Uterus (tissue), 3 donors: ENCODE measurements at regions not wholly inside any gene's neighbourhood (a gene's known extent, or its start where the extent isn't known, plus 50 kb on each side); places are given as distances from the start of the nearest gene placed in this dataset.

ENCODE experiments used
- DNase-seq, 2 donors: peaks; one replicate each; pipeline ENCODE4 v3.0.0-alpha.2; 2019 to 2020
- H3K27ac ChIP-seq, 2 donors: fragments of 200-600 bp; sonication (generic); 1 replicate in 1 of 2; 2 replicates in 1 of 2; pipeline ENCODE4 v1.5.1; 2016 to 2018
- H3K27me3 ChIP-seq, 2 donors: fragments of 200-600 bp; sonication (generic); one replicate each; pipeline ENCODE4 v1.5.1; 2018 to 2019; ENCODE audit warnings: control low read depth in 1 of 2
- H3K36me3 ChIP-seq, 2 donors: fragments of 200-600 bp; sonication (generic); one replicate each; pipeline ENCODE4 v1.5.1; 2019; ENCODE audit warnings: control low read depth in 1 of 2
- H3K4me1 ChIP-seq, 2 donors: fragments of 200-600 bp; sonication (generic); one replicate each; pipeline ENCODE4 v1.5.1; 2018 to 2019; ENCODE audit warnings: control low read depth in 1 of 2
- H3K4me3 ChIP-seq, 2 donors: fragments of 200-600 bp; sonication (generic); 1 replicate in 1 of 2; 2 replicates in 1 of 2; pipeline ENCODE4 v1.5.1; 2018 to 2019; ENCODE audit warnings: mild to moderate bottlenecking in 1 of 2
- H3K9me3 ChIP-seq, 2 donors: fragments of 200-600 bp; sonication (generic); one replicate each; pipeline ENCODE4 v1.5.1; 2019; ENCODE audit warnings: control low read depth in 1 of 2
- POLR2A ChIP-seq, 2 donors: fragments of 450-650 bp; IDR thresholded peaks; one replicate each; pipeline ENCODE4 v1.6.1; 2016; ENCODE audit warnings: antibody characterized with exemption in 2 of 2, mild to moderate bottlenecking in 1 of 2, moderate library complexity in 1 of 2
- intact Hi-C: fragments of 100-400 bp; cut with DNase I; formaldehyde crosslinking; loops from one replicate; pipeline ENCODE4 v1.15.1; 2023; ENCODE audit warnings: low total_unique reads
- TF ChIP-seq, protein P1 (sequence below), 4 experiments: fragments of 200-600 bp in 2 of 4; fragments of 450-650 bp in 2 of 4; sonication (generic) in 2 of 4; IDR thresholded peaks; one replicate each; pipeline ENCODE4 v1.5.1; 2016 to 2019; ENCODE audit warnings: antibody characterized with exemption in 4 of 4, mild to moderate bottlenecking in 2 of 4, moderate library complexity in 1 of 4
- donor health status: DM: yes; HTN: yes; CAD: no.

- Histone ChIP-seq H3K4me1 (no peaks in the 10 kb centered on the region), H3K27ac (no peak overlapping the region), H3K27me3 (no peaks in the 10 kb centered on the region), H3K36me3 (no peaks in the 10 kb centered on the region), H3K4me3 (no peak overlapping the region), H3K9me3 (no peaks in the 10 kb centered on the region)
- DNase-seq, result no peak
- intact Hi-C loops, result no loop called here
- no peak for TF ChIP-seq POLR2A (IDR thresholded peaks at IDR 0.05)
- TF ChIP-seq, protein P1, sequence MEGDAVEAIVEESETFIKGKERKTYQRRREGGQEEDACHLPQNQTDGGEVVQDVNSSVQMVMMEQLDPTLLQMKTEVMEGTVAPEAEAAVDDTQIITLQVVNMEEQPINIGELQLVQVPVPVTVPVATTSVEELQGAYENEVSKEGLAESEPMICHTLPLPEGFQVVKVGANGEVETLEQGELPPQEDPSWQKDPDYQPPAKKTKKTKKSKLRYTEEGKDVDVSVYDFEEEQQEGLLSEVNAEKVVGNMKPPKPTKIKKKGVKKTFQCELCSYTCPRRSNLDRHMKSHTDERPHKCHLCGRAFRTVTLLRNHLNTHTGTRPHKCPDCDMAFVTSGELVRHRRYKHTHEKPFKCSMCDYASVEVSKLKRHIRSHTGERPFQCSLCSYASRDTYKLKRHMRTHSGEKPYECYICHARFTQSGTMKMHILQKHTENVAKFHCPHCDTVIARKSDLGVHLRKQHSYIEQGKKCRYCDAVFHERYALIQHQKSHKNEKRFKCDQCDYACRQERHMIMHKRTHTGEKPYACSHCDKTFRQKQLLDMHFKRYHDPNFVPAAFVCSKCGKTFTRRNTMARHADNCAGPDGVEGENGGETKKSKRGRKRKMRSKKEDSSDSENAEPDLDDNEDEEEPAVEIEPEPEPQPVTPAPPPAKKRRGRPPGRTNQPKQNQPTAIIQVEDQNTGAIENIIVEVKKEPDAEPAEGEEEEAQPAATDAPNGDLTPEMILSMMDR (IDR thresholded peaks at IDR 0.05), result no peak
These were observed 340.2 kb upstream of the SMIM31 start for GRCh38 chr4:164413743-164414142.

DNA sequence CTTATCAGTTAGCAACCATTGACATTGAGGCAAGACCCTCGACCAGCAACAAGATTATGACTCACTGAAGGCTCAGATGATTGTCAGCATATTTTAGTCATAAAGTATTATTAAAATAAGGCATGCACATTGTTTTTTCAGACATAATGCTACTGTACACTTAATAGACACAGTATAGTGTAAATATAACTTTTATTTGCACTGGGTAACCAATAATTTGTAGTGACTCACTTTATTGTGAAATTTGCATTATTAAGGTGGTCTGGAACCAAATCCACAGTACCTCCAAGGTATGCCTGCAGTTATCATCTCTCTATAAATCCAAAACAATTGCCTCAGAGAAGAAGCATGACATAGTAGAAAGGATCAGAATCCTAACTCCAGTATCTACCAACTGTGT lies 330.1 kb upstream of the SMIM31 start:
- Histone ChIP-seq H3K9me3 (no peaks in the 10 kb centered on the region), H3K4me3 (no peak overlapping the region), H3K27ac (no peak overlapping the region), H3K36me3 (no peaks in the 10 kb centered on the region), H3K27me3 (no peaks in the 10 kb centered on the region), H3K4me1 (no peaks in the 10 kb centered on the region)
- no peak for DNase-seq
- intact Hi-C loops, result no loop called here
- TF ChIP-seq, protein P1 (IDR thresholded peaks at IDR 0.05), result no peak
- no peak for TF ChIP-seq POLR2A (IDR thresholded peaks at IDR 0.05)

- no peak for DNase-seq
- TF ChIP-seq POLR2A (IDR thresholded peaks at IDR 0.05), result no peak
- TF ChIP-seq, protein P1 (IDR thresholded peaks at IDR 0.05), result no peak
- H3K36me3 ChIP-seq, result no peaks in the 10 kb centered on the region
These were observed 329.1 kb upstream of the SMIM31 start for GRCh38 chr4:164424846-164425245.

GRCh38 chr4:164428561-164428960 lies 325.4 kb upstream of the SMIM31 start:
- Histone ChIP-seq H3K27me3 (no peaks in the 10 kb centered on the region), H3K4me3 (no peak overlapping the region), H3K27ac (no peak overlapping the region), H3K36me3 (no peaks in the 10 kb centered on the region), H3K9me3 (no peaks in the 10 kb centered on the region), H3K4me1 (no peaks in the 10 kb centered on the region)
- no peak for TF ChIP-seq POLR2A (IDR thresholded peaks at IDR 0.05)
- TF ChIP-seq, protein P1 (IDR thresholded peaks at IDR 0.05), result no peak
- intact Hi-C loops, result no loop called here
- no peak for DNase-seq

More at GRCh38 chr4:164424846-164425245, 329.1 kb upstream of the SMIM31 start:
- Histone ChIP-seq H3K4me3 (no peak overlapping the region), H3K4me1 (no peaks in the 10 kb centered on the region), H3K9me3 (no peaks in the 10 kb centered on the region), H3K27me3 (no peaks in the 10 kb centered on the region), H3K27ac (no peak overlapping the region)
- intact Hi-C loops, result no loop called here

DNA sequence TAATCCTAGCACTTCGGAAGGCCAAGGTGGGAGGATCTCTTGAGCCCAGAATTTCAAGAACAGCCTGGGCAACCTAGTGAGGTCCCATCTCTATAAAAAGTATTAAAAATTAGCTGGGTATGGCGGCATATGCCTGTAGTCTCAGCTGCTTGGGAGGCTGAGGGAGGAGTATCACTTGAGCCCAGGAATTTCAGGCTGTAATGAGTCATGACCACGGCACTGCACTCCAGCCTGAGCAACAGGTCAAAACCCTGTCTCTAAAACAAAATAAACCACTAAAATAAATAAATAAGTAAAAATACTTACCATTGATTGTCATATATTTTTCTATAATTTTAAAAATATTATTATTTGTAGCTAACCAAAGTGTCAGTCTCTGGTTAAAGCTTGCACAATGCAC lies 315.6 kb upstream of the SMIM31 start:
- DNase-seq, result no peak
- intact Hi-C loops, result no loop called here
- H3K27me3 ChIP-seq, result no peaks in the 10 kb centered on the region
- no peaks in the 10 kb centered on the region for H3K9me3 ChIP-seq
- no peaks in the 10 kb centered on the region for H3K36me3 ChIP-seq
- no peak overlapping the region for H3K27ac ChIP-seq
- no peak for TF ChIP-seq POLR2A (IDR thresholded peaks at IDR 0.05)
- TF ChIP-seq, protein P1 (IDR thresholded peaks at IDR 0.05), result no peak
- no peak overlapping the region for H3K4me3 ChIP-seq
- H3K4me1 ChIP-seq, result no peaks in the 10 kb centered on the region
